ENCODE measurements at regions not wholly inside any gene's neighbourhood (a gene's known extent, or its start where the extent isn't known, plus 50 kb on each side); places are given as distances from the start of the nearest gene placed in this dataset.

GRCh38 chr3:74137790-74138189, 476.7 kb downstream of the CNTN3 start:
- TF ChIP-seq ZNF425 (CRISPR knock-in tag; conservative IDR thresholded peaks at IDR 0.05) (no peak), ESRRA (CRISPR knock-in tag; IDR thresholded peaks at IDR 0.05; ENCODE audit: borderline replicate concordance) (no peak), ATF3 (CRISPR knock-in tag; conservative IDR thresholded peaks at IDR 0.05) (no peak), CTCF (IDR thresholded peaks at IDR 0.05) (no peak), MAX (CRISPR knock-in tag; IDR thresholded peaks at IDR 0.05) (no peak)
